Gastroesophageal sphincter (tissue), 2 donors: ENCODE measurements at regions not wholly inside any gene's neighbourhood (a gene's known extent, or its start where the extent isn't known, plus 50 kb on each side); places are given as distances from the start of the nearest gene placed in this dataset.
"Not testable (repeated sequence)": the region's sequence is repeated elsewhere in the genome, so short reads cannot be mapped to it uniquely, and the experiment has no call there.

Experiments
- EP300 ChIP-seq: sonication (generic); formaldehyde crosslinking; IDR thresholded peaks from one replicate; pipeline ENCODE4 v1.6.1; 2017; ENCODE audit warnings: antibody characterized with exemption, mild to moderate bottlenecking
- POLR2A ChIP-seq, 2 donors: fragments of 450-650 bp; IDR thresholded peaks; one replicate each; pipeline ENCODE4 v1.6.1; 2017; ENCODE audit warnings: antibody characterized with exemption in 2 of 2, mild to moderate bottlenecking in 2 of 2, moderate library complexity in 1 of 2

DNA sequence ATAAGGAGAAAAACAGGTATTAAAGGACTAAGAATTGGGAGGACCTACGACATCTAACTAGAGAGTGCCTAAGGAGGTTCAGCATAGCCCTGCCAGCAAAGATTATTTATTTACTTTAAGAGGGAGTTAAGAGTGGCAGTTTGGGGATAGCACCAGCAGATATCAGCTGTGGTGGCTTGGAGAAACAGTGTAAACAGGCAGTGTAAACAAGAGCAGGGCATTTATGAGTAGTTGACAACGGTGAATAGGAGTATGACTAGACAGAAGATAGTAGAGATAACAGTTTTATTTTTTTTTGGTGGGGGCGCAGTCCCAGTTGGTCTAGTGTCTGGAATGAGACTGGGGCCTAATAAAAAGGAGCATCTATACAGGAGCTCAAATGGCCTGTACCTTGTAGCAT, 115.2 kb downstream of the PCDH10 start:
- TF ChIP-seq POLR2A (IDR thresholded peaks at IDR 0.05); EP300: not testable (repeated sequence)
